ENCODE measurements at regions not wholly inside any gene's neighbourhood (a gene's known extent, or its start where the extent isn't known, plus 50 kb on each side); places are given as distances from the start of the nearest gene placed in this dataset.
"Not testable (repeated sequence)": the region's sequence is repeated elsewhere in the genome, so short reads cannot be mapped to it uniquely, and the experiment has no call there.

- H3K4me1 ChIP-seq: no peaks in the 10 kb centered on the region
- TF ChIP-seq CTCF (IDR thresholded peaks at IDR 0.05) (no peak), POLR2A (IDR thresholded peaks at IDR 0.05) (no peak)
Measured at GRCh38 chr5:152601806-152602732, 197.0 kb upstream of the NMUR2 start.

GRCh38 chr5:152606050-152606449, 201.0 kb upstream of the NMUR2 start:
- H3K27ac ChIP-seq, H3K4me3 ChIP-seq, DNase-seq, H3K9me3 ChIP-seq, H3K4me1 ChIP-seq, H3K27me3 ChIP-seq, H3K36me3 ChIP-seq: not testable (repeated sequence)

More at GRCh38 chr5:152601806-152602732, 197.0 kb upstream of the NMUR2 start:
- no peak for DNase-seq
- H3K27ac ChIP-seq: no peak overlapping the region
- H3K9me3 ChIP-seq: no peaks in the 10 kb centered on the region
- no peaks in the 10 kb centered on the region for H3K36me3 ChIP-seq
- no peaks in the 10 kb centered on the region for H3K27me3 ChIP-seq
- no peak overlapping the region for H3K4me3 ChIP-seq

GRCh38 chr5:152606776-152607364, 201.8 kb upstream of the NMUR2 start:
- no peaks in the 10 kb centered on the region for H3K36me3 ChIP-seq
- no peak for TF ChIP-seq CTCF (IDR thresholded peaks at IDR 0.05)
- TF ChIP-seq POLR2A (IDR thresholded peaks at IDR 0.05): no peak
- no peak overlapping the region for H3K4me3 ChIP-seq
- no peaks in the 10 kb centered on the region for H3K27me3 ChIP-seq
- H3K9me3 ChIP-seq: no peaks in the 10 kb centered on the region
- H3K27ac ChIP-seq: no peak overlapping the region
- no peak for DNase-seq
- no peaks in the 10 kb centered on the region for H3K4me1 ChIP-seq

- DNase-seq: no peak
- Histone ChIP-seq H3K4me3 (no peak overlapping the region), H3K27me3 (no peaks in the 10 kb centered on the region), H3K4me1 (no peaks in the 10 kb centered on the region), H3K9me3 (no peaks in the 10 kb centered on the region), H3K27ac (no peak overlapping the region), H3K36me3 (no peaks in the 10 kb centered on the region)
- TF ChIP-seq CTCF (IDR thresholded peaks at IDR 0.05) (no peak), POLR2A (IDR thresholded peaks at IDR 0.05) (no peak)
Measured at GRCh38 chr5:152607401-152608160, 202.5 kb upstream of the NMUR2 start.

- Histone ChIP-seq H3K27me3 (no peaks in the 10 kb centered on the region), H3K9me3 (no peaks in the 10 kb centered on the region), H3K27ac (no peak overlapping the region), H3K36me3 (no peaks in the 10 kb centered on the region), H3K4me3 (no peak overlapping the region), H3K4me1 (no peaks in the 10 kb centered on the region)
- DNase-seq: no peak
- TF ChIP-seq POLR2A (IDR thresholded peaks at IDR 0.05) (no peak), CTCF (IDR thresholded peaks at IDR 0.05) (no peak)
Measured at GRCh38 chr5:152608458-152608857, 203.4 kb upstream of the NMUR2 start.

GRCh38 chr5:152619756-152620155, 214.7 kb upstream of the NMUR2 start:
- no peaks in the 10 kb centered on the region for H3K36me3 ChIP-seq
- no peaks in the 10 kb centered on the region for H3K9me3 ChIP-seq
- no peak overlapping the region for H3K27ac ChIP-seq
- no peaks in the 10 kb centered on the region for H3K27me3 ChIP-seq
- TF ChIP-seq POLR2A (IDR thresholded peaks at IDR 0.05): no peak
- H3K4me1 ChIP-seq: no peaks in the 10 kb centered on the region
- H3K4me3 ChIP-seq: no peak overlapping the region
- no peak for DNase-seq

Measured in Peyer's patch (tissue), 4 donors.